Lung (tissue), 11 donors: ENCODE measurements at regions not wholly inside any gene's neighbourhood (a gene's known extent, or its start where the extent isn't known, plus 50 kb on each side); places are given as distances from the start of the nearest gene placed in this dataset.

Experiments used
- ATAC-seq: fragments of 200-7000 bp; cut with Tn5 transposase; one replicate; pipeline ENCODE4 v1.9.1; 2020; ENCODE audit warnings: moderate number of reproducible peaks; ENCODE audit not compliant: insufficient read depth, low FRiP score
- DNase-seq, 3 donors: peaks; one replicate each; pipeline ENCODE4 v3.0.0-alpha.2; 2013 to 2017
- H3K27ac ChIP-seq, 2 donors: one replicate each; pipeline ENCODE4 v1.5.1; 2013; ENCODE audit warnings: mild to moderate bottlenecking in 2 of 2, moderate library complexity in 2 of 2, control low read depth in 1 of 2, inconsistent platforms in 1 of 2, low read depth in 1 of 2, low read length in 1 of 2
- H3K27me3 ChIP-seq, 3 donors: one replicate each; pipeline ENCODE4 v1.5.1; 2013; ENCODE audit warnings: low read length in 2 of 3; ENCODE audit not compliant: control insufficient read depth in 3 of 3, insufficient read depth in 3 of 3
- H3K36me3 ChIP-seq, 4 donors: one replicate each; pipeline ENCODE4 v1.5.1; 2013; ENCODE audit warnings: low read length in 4 of 4, mild to moderate bottlenecking in 1 of 4, moderate library complexity in 1 of 4; ENCODE audit not compliant: control insufficient read depth in 4 of 4, insufficient read depth in 4 of 4
- H3K4me1 ChIP-seq, 5 donors: one replicate each; pipeline ENCODE4 v1.5.1; 2013; ENCODE audit warnings: low read length in 5 of 5, mild to moderate bottlenecking in 2 of 5, moderate library complexity in 1 of 5; ENCODE audit not compliant: control insufficient read depth in 5 of 5, insufficient read depth in 5 of 5
- H3K4me3 ChIP-seq: one replicate; pipeline ENCODE4 v1.5.1; 2013; ENCODE audit warnings: mild to moderate bottlenecking, control low read depth, moderate library complexity
- H3K9ac ChIP-seq, 2 donors: one replicate each; pipeline ENCODE4 v1.5.1; 2013; ENCODE audit warnings: low read length in 2 of 2, control low read depth in 1 of 2; ENCODE audit not compliant: insufficient read depth in 1 of 2
- H3K9me3 ChIP-seq, 4 donors: one replicate each; pipeline ENCODE4 v1.5.1; 2013; ENCODE audit warnings: low read length in 3 of 4, mild to moderate bottlenecking in 1 of 4, moderate library complexity in 1 of 4; ENCODE audit not compliant: control insufficient read depth in 4 of 4, insufficient read depth in 3 of 4
- CTCF ChIP-seq: IDR thresholded peaks from 2 replicates; pipeline ENCODE4 v1.5.1; 2012; ENCODE audit warnings: mild to moderate bottlenecking; ENCODE audit errors: control extremely low read depth, extremely low read depth
- WGBS, 2 donors: extraction: QIAGEN DNeasy Blood & Tissue Kit; methylation state at CpG; one replicate each; pipeline ENCODE4 v1.1.7; 2013; 5-methylcytosine and 5-hydroxymethylcytosine counted together
- donor health status: control.
- donor health status: control.
- donor health status: Bipolar disorder and iron deficiency.
- donor health status: healthy.
- donor health status: DM: yes; HTN: yes; CAD: no.

GRCh38 chr3:22920006-22920405 is 283.1 kb upstream of the UBE2E2 start:
- H3K4me1 ChIP-seq: peaks cover 0 to 6% (median 0%) of the 10 kb centered on the region in 5 donors
- H3K27ac ChIP-seq: no peak overlapping the region
- no peak for ATAC-seq
- no peak overlapping the region for H3K9ac ChIP-seq
- H3K36me3 ChIP-seq: no peaks in the 10 kb centered on the region
- 80 to 83% methylated on average over 3 of the region's 3 CpGs for WGBS, 2 donors
- H3K9me3 ChIP-seq: no peaks in the 10 kb centered on the region
- TF ChIP-seq CTCF: no peak
- no peak overlapping the region for H3K4me3 ChIP-seq
- no peak for DNase-seq
- H3K27me3 ChIP-seq: no peaks in the 10 kb centered on the region

DNA sequence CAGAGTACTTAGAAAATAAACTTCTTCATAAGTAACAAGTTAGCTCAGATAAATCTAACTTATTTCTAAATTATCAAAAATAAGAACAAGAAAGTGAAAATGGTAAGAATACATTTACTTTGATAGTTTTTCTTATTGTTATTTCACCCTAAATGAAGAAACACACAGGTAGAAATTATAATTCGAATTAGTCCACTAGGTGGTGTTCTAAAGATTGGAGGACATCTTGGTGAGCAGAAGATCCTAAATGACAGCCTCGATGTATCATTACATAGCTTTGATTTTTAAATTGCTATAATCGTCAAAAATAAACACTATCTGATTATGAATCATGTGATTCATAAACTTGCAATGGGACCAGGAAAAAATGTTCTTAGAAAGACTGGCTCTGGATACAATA is 280.8 kb upstream of the UBE2E2 start:
- Histone ChIP-seq H3K4me3 (no peak overlapping the region), H3K27ac (no peak overlapping the region), H3K9me3 (no peaks in the 10 kb centered on the region), H3K27me3 (no peaks in the 10 kb centered on the region), H3K36me3 (no peaks in the 10 kb centered on the region), H3K4me1 (no peaks in the 10 kb centered on the region), H3K9ac (no peak overlapping the region)
- ATAC-seq (no peak), DNase-seq (no peak)
- 46 to 55% methylated on average over 3 of the region's 3 CpGs for WGBS, 2 donors
- no peak for TF ChIP-seq CTCF

- ATAC-seq (no peak), DNase-seq (no peak)
- no peak for TF ChIP-seq CTCF
- no peak overlapping the region for H3K9ac ChIP-seq
- no peaks in the 10 kb centered on the region for H3K9me3 ChIP-seq
- no peak overlapping the region for H3K27ac ChIP-seq
- no peak overlapping the region for H3K4me3 ChIP-seq
- H3K4me1 ChIP-seq: peaks cover 0 to 9% (median 0%) of the 10 kb centered on the region in 5 donors
- 86 to 89% methylated on average over 2 of the region's 2 CpGs for WGBS, 2 donors
- no peaks in the 10 kb centered on the region for H3K27me3 ChIP-seq
- no peaks in the 10 kb centered on the region for H3K36me3 ChIP-seq
Observed at GRCh38 chr3:22923711-22924110, 279.4 kb upstream of the UBE2E2 start.
